OCI-LY3 (cell line): ENCODE measurements at regions not wholly inside any gene's neighbourhood (a gene's known extent, or its start where the extent isn't known, plus 50 kb on each side); places are given as distances from the start of the nearest gene placed in this dataset.

Source experiments
- H2AFZ ChIP-seq: fragments of 200-600, 300-600 bp; shearing (Covaris generic); 2 replicates; pipeline ENCODE4 v1.6.0; 2014; ENCODE audit warnings: antibody characterized with exemption, low read depth, low read length
- H3K27ac ChIP-seq: fragments of 200-600, 300-600 bp; sonication (generic); 2 replicates; pipeline ENCODE4 v1.5.1; 2014; ENCODE audit warnings: mild to moderate bottlenecking, low read length, moderate library complexity, mixed read lengths
- H3K27me3 ChIP-seq: fragments of 200-600, 300-600 bp; sonication (generic); 2 replicates; pipeline ENCODE4 v1.6.1; 2014; ENCODE audit warnings: low read depth, low read length, mixed read lengths
- H3K36me3 ChIP-seq: fragments of 200-600, 300-600 bp; sonication (generic); replicated peaks from 2 replicates; pipeline ENCODE3; 2014; ENCODE audit warnings: low read depth, low read length, mixed read lengths
- H3K4me1 ChIP-seq: fragments of 300-600, 200-600 bp; sonication (generic); 2 replicates; pipeline ENCODE4 v1.6.1; 2014; ENCODE audit warnings: low read length, mixed read lengths
- H3K4me2 ChIP-seq: fragments of 200-600, 300-600 bp; sonication (generic); 2 replicates; pipeline ENCODE4 v1.6.1; 2014; ENCODE audit warnings: low read length, mixed read lengths
- H3K4me3 ChIP-seq: fragments of 300-600, 200-600 bp; sonication (generic); 2 replicates; pipeline ENCODE4 v1.5.1; 2014; ENCODE audit warnings: antibody characterized with exemption, mild to moderate bottlenecking, low read length, moderate library complexity
- H3K79me2 ChIP-seq: fragments of 300-600, 200-600 bp; shearing (Covaris generic); 2 replicates; pipeline ENCODE4 v1.6.1; 2014; ENCODE audit warnings: mild to moderate bottlenecking, low read length, mixed read lengths
- H3K9ac ChIP-seq: fragments of 300-600, 200-600 bp; shearing (Covaris generic); 2 replicates; pipeline ENCODE4 v1.6.0; 2014; ENCODE audit warnings: mild to moderate bottlenecking, low read length, moderate library complexity
- H3K9me3 ChIP-seq: fragments of 200-600, 300-600 bp; shearing (Covaris generic); 2 replicates; pipeline ENCODE4 v1.6.1; 2014; ENCODE audit warnings: low read length, mixed read lengths; ENCODE audit not compliant: insufficient read depth
- H4K20me1 ChIP-seq: fragments of 200-600, 300-600 bp; sonication (generic); 2 replicates; pipeline ENCODE4 v1.6.1; 2016; ENCODE audit warnings: low read length, mixed read lengths; ENCODE audit not compliant: insufficient read depth
- EZH2phosphoT487 ChIP-seq: fragments of 200-600 bp; shearing (Covaris generic); IDR thresholded peaks from 2 replicates; pipeline ENCODE4 v1.6.1; 2018; ENCODE audit warnings: antibody characterized with exemption, mixed run types, low read depth
- TF ChIP-seq, protein P1 (sequence below): fragments of 200-600, 300-600 bp; sonication (generic); IDR thresholded peaks from 2 replicates; pipeline ENCODE4 v1.5.1; 2014; ENCODE audit warnings: antibody characterized with exemption, low read length, low read depth

DNA sequence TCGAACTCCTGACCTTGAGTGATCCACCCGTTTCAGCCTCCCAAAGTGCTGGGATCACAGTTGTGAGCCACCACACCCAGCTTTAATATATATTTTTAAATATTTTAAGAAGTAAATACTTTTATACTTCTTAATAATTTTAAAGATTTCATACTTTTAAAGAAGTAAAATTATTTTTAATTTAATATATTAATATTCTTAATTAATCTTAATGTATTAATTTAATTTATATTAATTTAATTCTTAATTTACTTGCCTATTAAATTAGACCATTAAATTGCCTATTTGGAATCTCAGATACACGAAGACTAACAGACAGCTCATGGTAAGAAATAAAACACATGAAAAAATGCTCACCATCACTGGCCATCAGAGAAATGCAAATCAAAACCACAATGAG, 1087.4 kb downstream of the CDH18 start:
- Histone ChIP-seq H3K36me3 (no peaks in the 10 kb centered on the region), H3K27me3 (no peaks in the 10 kb centered on the region), H3K79me2 (no peaks in the 10 kb centered on the region), H3K9me3 (no peaks in the 10 kb centered on the region), H3K4me3 (no peak overlapping the region), H2AFZ (no peak overlapping the region), H3K4me2 (no peak overlapping the region), H3K9ac (no peak overlapping the region), H4K20me1 (no peaks in the 10 kb centered on the region), H3K4me1 (no peaks in the 10 kb centered on the region), H3K27ac (no peak overlapping the region)
- no peak for TF ChIP-seq EZH2phosphoT487
- TF ChIP-seq, protein P1, sequence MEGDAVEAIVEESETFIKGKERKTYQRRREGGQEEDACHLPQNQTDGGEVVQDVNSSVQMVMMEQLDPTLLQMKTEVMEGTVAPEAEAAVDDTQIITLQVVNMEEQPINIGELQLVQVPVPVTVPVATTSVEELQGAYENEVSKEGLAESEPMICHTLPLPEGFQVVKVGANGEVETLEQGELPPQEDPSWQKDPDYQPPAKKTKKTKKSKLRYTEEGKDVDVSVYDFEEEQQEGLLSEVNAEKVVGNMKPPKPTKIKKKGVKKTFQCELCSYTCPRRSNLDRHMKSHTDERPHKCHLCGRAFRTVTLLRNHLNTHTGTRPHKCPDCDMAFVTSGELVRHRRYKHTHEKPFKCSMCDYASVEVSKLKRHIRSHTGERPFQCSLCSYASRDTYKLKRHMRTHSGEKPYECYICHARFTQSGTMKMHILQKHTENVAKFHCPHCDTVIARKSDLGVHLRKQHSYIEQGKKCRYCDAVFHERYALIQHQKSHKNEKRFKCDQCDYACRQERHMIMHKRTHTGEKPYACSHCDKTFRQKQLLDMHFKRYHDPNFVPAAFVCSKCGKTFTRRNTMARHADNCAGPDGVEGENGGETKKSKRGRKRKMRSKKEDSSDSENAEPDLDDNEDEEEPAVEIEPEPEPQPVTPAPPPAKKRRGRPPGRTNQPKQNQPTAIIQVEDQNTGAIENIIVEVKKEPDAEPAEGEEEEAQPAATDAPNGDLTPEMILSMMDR: no peak

DNA sequence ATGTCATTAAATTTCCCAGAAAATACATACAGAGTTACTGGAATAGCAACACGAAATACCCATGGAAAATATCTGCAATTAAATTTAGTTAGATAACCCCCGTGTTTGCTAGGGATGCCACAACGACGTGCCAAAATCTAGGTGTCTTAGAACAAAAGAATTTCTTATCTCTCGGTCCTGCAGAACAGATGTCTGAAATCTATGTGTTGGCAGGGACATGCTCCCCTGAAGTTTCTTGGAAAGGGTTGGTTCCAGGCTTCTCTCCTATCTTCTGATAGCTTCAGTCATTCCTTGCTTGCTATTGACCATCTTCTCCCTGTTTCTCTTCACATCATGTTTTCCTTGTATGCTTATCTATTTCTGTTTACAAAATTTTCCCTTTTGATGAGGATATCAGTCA, 1067.0 kb downstream of the CDH18 start:
- TF ChIP-seq, protein P1: no peak
- TF ChIP-seq EZH2phosphoT487: no peak
- H2AFZ ChIP-seq: no peak overlapping the region
- H4K20me1 ChIP-seq: no peaks in the 10 kb centered on the region
- H3K27me3 ChIP-seq: no peaks in the 10 kb centered on the region
- peaks cover 12% of the 10 kb centered on the region; the same call in 1 of the 2 replicates for H3K4me1 ChIP-seq
- H3K4me2 ChIP-seq: no peak overlapping the region
- H3K9me3 ChIP-seq: no peaks in the 10 kb centered on the region
- H3K4me3 ChIP-seq: no peak overlapping the region
- no peak overlapping the region for H3K27ac ChIP-seq
- no peaks in the 10 kb centered on the region for H3K36me3 ChIP-seq
- no peak overlapping the region for H3K9ac ChIP-seq
- H3K79me2 ChIP-seq: no peaks in the 10 kb centered on the region

DNA sequence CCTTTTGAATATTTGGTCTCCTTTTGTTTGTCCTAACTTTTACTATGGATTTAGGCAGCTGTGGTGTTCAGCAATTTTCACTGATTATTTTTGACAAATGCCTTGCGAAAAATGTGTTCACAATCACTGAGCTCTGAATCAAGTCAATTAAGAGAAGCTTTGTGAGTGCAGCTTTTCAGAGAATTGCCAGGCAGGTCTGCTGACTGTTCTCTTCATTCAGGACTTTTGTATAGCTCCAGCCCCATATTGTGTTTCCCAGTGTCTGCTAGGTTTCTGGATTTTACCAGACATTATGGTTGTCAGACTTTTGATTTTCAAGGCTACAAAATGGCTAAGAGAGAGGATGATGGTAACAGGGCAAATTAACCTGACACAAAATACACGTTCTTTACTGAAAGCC, 1055.9 kb downstream of the CDH18 start:
- no peak overlapping the region for H3K9ac ChIP-seq
- no peaks in the 10 kb centered on the region for H3K79me2 ChIP-seq
- H3K36me3 ChIP-seq: no peaks in the 10 kb centered on the region
- no peak overlapping the region for H3K4me2 ChIP-seq
- no peaks in the 10 kb centered on the region for H4K20me1 ChIP-seq
- no peak overlapping the region for H2AFZ ChIP-seq
- no peak overlapping the region for H3K27ac ChIP-seq
- H3K4me3 ChIP-seq: no peak overlapping the region
- no peaks in the 10 kb centered on the region for H3K4me1 ChIP-seq
- H3K9me3 ChIP-seq: no peaks in the 10 kb centered on the region
- TF ChIP-seq, protein P1: no peak
- TF ChIP-seq EZH2phosphoT487: no peak
- H3K27me3 ChIP-seq: no peaks in the 10 kb centered on the region

DNA sequence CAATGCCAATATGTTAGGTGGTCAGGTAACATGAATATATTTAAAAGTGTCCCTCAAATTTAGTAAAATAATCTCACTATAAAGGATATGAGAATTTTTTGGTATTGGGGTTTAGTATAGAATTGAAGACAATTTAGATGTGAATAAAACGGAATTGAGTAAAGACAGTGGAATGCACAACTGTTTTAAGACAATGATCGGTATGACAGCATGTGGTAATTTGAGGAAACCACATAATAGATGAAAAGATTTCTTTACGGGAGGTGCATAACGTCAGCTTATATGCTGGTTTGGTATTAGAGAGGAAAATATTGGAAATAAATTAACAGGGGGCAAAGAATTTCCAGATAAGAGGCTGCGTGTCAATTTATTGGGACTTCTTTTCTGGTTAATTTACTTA, 1043.2 kb downstream of the CDH18 start:
- H3K27me3 ChIP-seq: no peaks in the 10 kb centered on the region
- H3K79me2 ChIP-seq: no peaks in the 10 kb centered on the region
- no peaks in the 10 kb centered on the region for H4K20me1 ChIP-seq
- no peak overlapping the region for H2AFZ ChIP-seq
- no peak overlapping the region for H3K4me2 ChIP-seq
- no peaks in the 10 kb centered on the region for H3K9me3 ChIP-seq
- H3K27ac ChIP-seq: no peak overlapping the region
- no peaks in the 10 kb centered on the region for H3K4me1 ChIP-seq
- H3K4me3 ChIP-seq: no peak overlapping the region
- no peak for TF ChIP-seq EZH2phosphoT487
- TF ChIP-seq, protein P1: no peak
- H3K36me3 ChIP-seq: no peaks in the 10 kb centered on the region
- no peak overlapping the region for H3K9ac ChIP-seq
